Activated naive CD4-positive, alpha-beta T cell treated with anti-CD3 and anti-CD28 coated beads, Interleukin-2, amount 50 U/mL, for 72 hours (primary cell): ENCODE measurements at regions not wholly inside any gene's neighbourhood (a gene's known extent, or its start where the extent isn't known, plus 50 kb on each side); places are given as distances from the start of the nearest gene placed in this dataset.

Experiments
- ATAC-seq, 2 donors: fragments of 150-1000 bp; cut with Tn5 transposase; 2 replicates each; pipeline ENCODE4 v1.10.0; 2021; ENCODE audit warnings: mild to moderate bottlenecking in 2 of 2, moderate library complexity in 2 of 2
- DNase-seq, 2 donors: peaks; one replicate each; pipeline ENCODE4 v3.0.0; 2021 to 2022; ENCODE audit warnings: low spot score in 2 of 2
- H3K27ac Mint-ChIP-seq, 2 donors: one replicate each; pipeline ENCODE4 v1.8.0; 2022; ENCODE audit warnings: mild to moderate bottlenecking in 2 of 2, mixed read lengths in 2 of 2
- H3K36me3 Mint-ChIP-seq, 2 donors: one replicate each; pipeline ENCODE4 v1.8.0; 2022; ENCODE audit warnings: mixed read lengths in 2 of 2
- H3K9me3 Mint-ChIP-seq, 2 donors: one replicate each; pipeline ENCODE4 v1.8.0; 2022; ENCODE audit warnings: mixed read lengths in 2 of 2

GRCh38 chr12:39081910-39082309, 176.5 kb upstream of the CPNE8 start:
- no peak for ATAC-seq
- Mint-ChIP-seq H3K9me3 (no peaks in the 10 kb centered on the region), H3K27ac (no peak overlapping the region), H3K36me3 (no peaks in the 10 kb centered on the region)
- DNase-seq: no peak

- no peak for ATAC-seq
- DNase-seq: no peak
- Mint-ChIP-seq H3K9me3 (no peaks in the 10 kb centered on the region), H3K36me3 (no peaks in the 10 kb centered on the region), H3K27ac (no peak overlapping the region)
Measured at GRCh38 chr12:39077226-39077625, 171.8 kb upstream of the CPNE8 start.

GRCh38 chr12:39074063-39074462, 168.7 kb upstream of the CPNE8 start:
- no peaks in the 10 kb centered on the region for H3K36me3 Mint-ChIP-seq
- DNase-seq (no peak), ATAC-seq (no peak)
- no peaks in the 10 kb centered on the region for H3K9me3 Mint-ChIP-seq
- no peak overlapping the region for H3K27ac Mint-ChIP-seq

GRCh38 chr12:39072658-39073057, 167.3 kb upstream of the CPNE8 start:
- Mint-ChIP-seq H3K27ac (no peak overlapping the region), H3K36me3 (no peaks in the 10 kb centered on the region)
- no peak for ATAC-seq

GRCh38 chr12:39071611-39072010, 166.2 kb upstream of the CPNE8 start:
- Mint-ChIP-seq H3K9me3 (no peaks in the 10 kb centered on the region), H3K36me3 (no peaks in the 10 kb centered on the region), H3K27ac (no peak overlapping the region)
- ATAC-seq (no peak), DNase-seq (no peak)

More at GRCh38 chr12:39072658-39073057, 167.3 kb upstream of the CPNE8 start:
- H3K9me3 Mint-ChIP-seq: no peaks in the 10 kb centered on the region
- DNase-seq: no peak

- DNase-seq (no peak), ATAC-seq (no peak)
- Mint-ChIP-seq H3K27ac (no peak overlapping the region), H3K9me3 (no peaks in the 10 kb centered on the region), H3K36me3 (no peaks in the 10 kb centered on the region)
Measured at GRCh38 chr12:39070775-39071174, 165.4 kb upstream of the CPNE8 start.

- DNase-seq (no peak), ATAC-seq (no peak)
- no peak overlapping the region for H3K27ac Mint-ChIP-seq
- peaks cover 0 to 1% of the 10 kb centered on the region in 2 donors for H3K36me3 Mint-ChIP-seq
- H3K9me3 Mint-ChIP-seq: peaks cover 1 to 2% of the 10 kb centered on the region in 2 donors
Measured at GRCh38 chr12:39065455-39065854, 160.1 kb upstream of the CPNE8 start.

- Mint-ChIP-seq H3K9me3 (peaks cover 5 to 6% of the 10 kb centered on the region in 2 donors), H3K36me3 (peaks cover 0 to 5% of the 10 kb centered on the region in 2 donors), H3K27ac (no peak overlapping the region)
- no peak for DNase-seq
- ATAC-seq: no peak
Measured at GRCh38 chr12:39064708-39065107, 159.3 kb upstream of the CPNE8 start.

GRCh38 chr12:39062266-39062996, 157.0 kb upstream of the CPNE8 start:
- DNase-seq (no peak), ATAC-seq (no peak)
- H3K36me3 Mint-ChIP-seq: peaks cover 0 to 5% of the 10 kb centered on the region in 2 donors
- H3K9me3 Mint-ChIP-seq: peaks cover 5 to 6% of the 10 kb centered on the region in 2 donors
- no peak overlapping the region for H3K27ac Mint-ChIP-seq

- H3K27ac Mint-ChIP-seq: no peak overlapping the region
- H3K9me3 Mint-ChIP-seq: peaks cover 6 to 8% of the 10 kb centered on the region in 2 donors
- no peak for ATAC-seq
- peaks cover 0 to 5% of the 10 kb centered on the region in 2 donors for H3K36me3 Mint-ChIP-seq
- DNase-seq: no peak
Measured at GRCh38 chr12:39061576-39061975, 156.2 kb upstream of the CPNE8 start.

- DNase-seq (no peak), ATAC-seq (no peak)
- Mint-ChIP-seq H3K9me3 (no peaks in the 10 kb centered on the region), H3K36me3 (no peaks in the 10 kb centered on the region), H3K27ac (no peak overlapping the region)
Measured at GRCh38 chr12:39048395-39048794, 143.0 kb upstream of the CPNE8 start.

- Mint-ChIP-seq H3K36me3 (no peaks in the 10 kb centered on the region), H3K9me3 (no peaks in the 10 kb centered on the region), H3K27ac (no peak overlapping the region)
- ATAC-seq: no peak
- DNase-seq: no peak
Measured at GRCh38 chr12:39047539-39048262, 142.3 kb upstream of the CPNE8 start.

GRCh38 chr12:39044754-39045153, 139.4 kb upstream of the CPNE8 start:
- H3K27ac Mint-ChIP-seq: no peak overlapping the region
- H3K9me3 Mint-ChIP-seq: no peaks in the 10 kb centered on the region
- ATAC-seq: no peak
- no peak for DNase-seq
- H3K36me3 Mint-ChIP-seq: no peaks in the 10 kb centered on the region

GRCh38 chr12:39043424-39043822, 138.0 kb upstream of the CPNE8 start:
- Mint-ChIP-seq H3K27ac (no peak overlapping the region), H3K36me3 (no peaks in the 10 kb centered on the region), H3K9me3 (no peaks in the 10 kb centered on the region)
- DNase-seq (no peak), ATAC-seq (no peak)

- ATAC-seq (no peak), DNase-seq (no peak)
- Mint-ChIP-seq H3K36me3 (no peaks in the 10 kb centered on the region), H3K27ac (no peak overlapping the region), H3K9me3 (peaks cover 0 to 5% of the 10 kb centered on the region in 2 donors)
Measured at GRCh38 chr12:39040275-39040674, 134.9 kb upstream of the CPNE8 start.

GRCh38 chr12:39037115-39037514, 131.7 kb upstream of the CPNE8 start:
- Mint-ChIP-seq H3K27ac (no peak overlapping the region), H3K36me3 (no peaks in the 10 kb centered on the region), H3K9me3 (peaks cover 0 to 5% of the 10 kb centered on the region in 2 donors)
- ATAC-seq (no peak), DNase-seq (no peak)

- no peaks in the 10 kb centered on the region for H3K36me3 Mint-ChIP-seq
- H3K27ac Mint-ChIP-seq: no peak overlapping the region
- peaks cover 0 to 5% of the 10 kb centered on the region in 2 donors for H3K9me3 Mint-ChIP-seq
- DNase-seq (no peak), ATAC-seq (no peak)
Measured at GRCh38 chr12:39036105-39036504, 130.7 kb upstream of the CPNE8 start.

- DNase-seq (no peak), ATAC-seq (no peak)
- no peak overlapping the region for H3K27ac Mint-ChIP-seq
- no peaks in the 10 kb centered on the region for H3K36me3 Mint-ChIP-seq
- H3K9me3 Mint-ChIP-seq: peaks cover 0 to 5% of the 10 kb centered on the region in 2 donors
Measured at GRCh38 chr12:39033782-39034181, 128.4 kb upstream of the CPNE8 start.
